ENCODE measurements at regions not wholly inside any gene's neighbourhood (a gene's known extent, or its start where the extent isn't known, plus 50 kb on each side); places are given as distances from the start of the nearest gene placed in this dataset.

GRCh38 chr13:84430015-84430414, 547.7 kb upstream of the SLITRK1 start:
- Histone ChIP-seq H3K4me1 (ENCODE audit: control insufficient read depth, insufficient read depth, low read length, poor library complexity, severe bottlenecking) (no peaks in the 10 kb centered on the region), H3K36me3 (ENCODE audit: control insufficient read depth, insufficient read depth, low read length) (no peaks in the 10 kb centered on the region), H3K9me3 (ENCODE audit: control insufficient read depth in 2 of 2, low read length in 2 of 2) (no peaks in the 10 kb centered on the region), H3K27ac (ENCODE audit: insufficient read depth, low read length, poor library complexity, severe bottlenecking) (no peak overlapping the region), H3K4me3 (ENCODE audit: low read depth, low read length) (no peak overlapping the region), H3K27me3 (ENCODE audit: control insufficient read depth, insufficient read depth, low read length) (no peaks in the 10 kb centered on the region)
- no peaks in the 10 kb centered on the region for H3K4me1 Mint-ChIP-seq
- H3K9me3 Mint-ChIP-seq = peaks cover 1 to 6% (median 3%) of the 10 kb centered on the region in 7 donors
- H3K4me3 Mint-ChIP-seq = no peak overlapping the region
- H3K27ac Mint-ChIP-seq = no peak overlapping the region
- DNase-seq (no peak), ATAC-seq (ENCODE audit: low read depth in 2 of 2) (no peak)
- no peaks in the 10 kb centered on the region for H3K27me3 Mint-ChIP-seq
- H3K36me3 Mint-ChIP-seq = no peaks in the 10 kb centered on the region

GRCh38 chr13:84418041-84418440, 535.8 kb upstream of the SLITRK1 start:
- Histone ChIP-seq H3K4me1 (ENCODE audit: control insufficient read depth, insufficient read depth, low read length, poor library complexity, severe bottlenecking) (no peaks in the 10 kb centered on the region), H3K27ac (ENCODE audit: insufficient read depth, low read length, poor library complexity, severe bottlenecking) (no peak overlapping the region), H3K9me3 (ENCODE audit: control insufficient read depth in 2 of 2, low read length in 2 of 2) (no peaks in the 10 kb centered on the region), H3K4me3 (ENCODE audit: low read depth, low read length) (no peak overlapping the region), H3K27me3 (ENCODE audit: control insufficient read depth, insufficient read depth, low read length) (no peaks in the 10 kb centered on the region), H3K36me3 (ENCODE audit: control insufficient read depth, insufficient read depth, low read length) (no peaks in the 10 kb centered on the region)
- Mint-ChIP-seq H3K4me1 (no peaks in the 10 kb centered on the region), H3K4me3 (no peak overlapping the region), H3K27ac (no peak overlapping the region), H3K36me3 (no peaks in the 10 kb centered on the region), H3K27me3 (no peaks in the 10 kb centered on the region), H3K9me3 (peaks cover 0 to 19% (median 6%) of the 10 kb centered on the region in 7 donors)
- ATAC-seq (ENCODE audit: low read depth in 2 of 2) (no peak), DNase-seq (no peak)

GRCh38 chr13:84417416-84417815, 535.1 kb upstream of the SLITRK1 start:
- DNase-seq (no peak), ATAC-seq (ENCODE audit: low read depth in 2 of 2) (no peak)
- H3K27ac ChIP-seq (ENCODE audit: insufficient read depth, low read length, poor library complexity, severe bottlenecking) = no peak overlapping the region
- Mint-ChIP-seq H3K9me3 (peaks cover 0 to 19% (median 6%) of the 10 kb centered on the region in 7 donors), H3K4me1 (no peaks in the 10 kb centered on the region), H3K4me3 (no peak overlapping the region), H3K27ac (no peak overlapping the region), H3K36me3 (no peaks in the 10 kb centered on the region), H3K27me3 (no peaks in the 10 kb centered on the region)
- no peaks in the 10 kb centered on the region for H3K9me3 ChIP-seq (ENCODE audit: control insufficient read depth in 2 of 2, low read length in 2 of 2)
- no peaks in the 10 kb centered on the region for H3K4me1 ChIP-seq (ENCODE audit: control insufficient read depth, insufficient read depth, low read length, poor library complexity, severe bottlenecking)
- H3K4me3 ChIP-seq (ENCODE audit: low read depth, low read length) = no peak overlapping the region
- no peaks in the 10 kb centered on the region for H3K27me3 ChIP-seq (ENCODE audit: control insufficient read depth, insufficient read depth, low read length)
- no peaks in the 10 kb centered on the region for H3K36me3 ChIP-seq (ENCODE audit: control insufficient read depth, insufficient read depth, low read length)

- no peaks in the 10 kb centered on the region for H3K27me3 ChIP-seq (ENCODE audit: control insufficient read depth, insufficient read depth, low read length)
- H3K4me3 ChIP-seq (ENCODE audit: low read depth, low read length) = no peak overlapping the region
- H3K36me3 ChIP-seq (ENCODE audit: control insufficient read depth, insufficient read depth, low read length) = no peaks in the 10 kb centered on the region
- ATAC-seq (ENCODE audit: low read depth in 2 of 2) (no peak), DNase-seq (no peak)
- H3K9me3 ChIP-seq (ENCODE audit: control insufficient read depth in 2 of 2, low read length in 2 of 2) = no peaks in the 10 kb centered on the region
- H3K4me3 Mint-ChIP-seq = no peak overlapping the region
- no peaks in the 10 kb centered on the region for H3K4me1 ChIP-seq (ENCODE audit: control insufficient read depth, insufficient read depth, low read length, poor library complexity, severe bottlenecking)
- no peak overlapping the region for H3K27ac ChIP-seq (ENCODE audit: insufficient read depth, low read length, poor library complexity, severe bottlenecking)
- no peak overlapping the region for H3K27ac Mint-ChIP-seq
- no peaks in the 10 kb centered on the region for H3K27me3 Mint-ChIP-seq
- no peaks in the 10 kb centered on the region for H3K36me3 Mint-ChIP-seq
- H3K4me1 Mint-ChIP-seq = no peaks in the 10 kb centered on the region
- H3K9me3 Mint-ChIP-seq = peaks cover 0 to 14% (median 5%) of the 10 kb centered on the region in 7 donors
Measured at GRCh38 chr13:84413016-84413415, 530.7 kb upstream of the SLITRK1 start.

- DNase-seq (no peak), ATAC-seq (ENCODE audit: low read depth in 2 of 2) (no peak)
- Mint-ChIP-seq H3K27me3 (no peaks in the 10 kb centered on the region), H3K36me3 (no peaks in the 10 kb centered on the region), H3K9me3 (peaks cover 0 to 15% (median 5%) of the 10 kb centered on the region in 7 donors), H3K4me3 (no peak overlapping the region), H3K27ac (no peak overlapping the region), H3K4me1 (no peaks in the 10 kb centered on the region)
- Histone ChIP-seq H3K9me3 (ENCODE audit: control insufficient read depth in 2 of 2, low read length in 2 of 2) (no peaks in the 10 kb centered on the region), H3K36me3 (ENCODE audit: control insufficient read depth, insufficient read depth, low read length) (no peaks in the 10 kb centered on the region), H3K27ac (ENCODE audit: insufficient read depth, low read length, poor library complexity, severe bottlenecking) (no peak overlapping the region), H3K4me3 (ENCODE audit: low read depth, low read length) (no peak overlapping the region), H3K27me3 (ENCODE audit: control insufficient read depth, insufficient read depth, low read length) (no peaks in the 10 kb centered on the region), H3K4me1 (ENCODE audit: control insufficient read depth, insufficient read depth, low read length, poor library complexity, severe bottlenecking) (no peaks in the 10 kb centered on the region)
Measured at GRCh38 chr13:84405286-84405685, 523.0 kb upstream of the SLITRK1 start.

GRCh38 chr13:84400706-84401105, 518.4 kb upstream of the SLITRK1 start:
- Histone ChIP-seq H3K9me3 (ENCODE audit: control insufficient read depth in 2 of 2, low read length in 2 of 2) (peaks cover 1 to 6% of the 10 kb centered on the region in 2 experiments), H3K4me1 (ENCODE audit: control insufficient read depth, insufficient read depth, low read length, poor library complexity, severe bottlenecking) (no peaks in the 10 kb centered on the region), H3K27me3 (ENCODE audit: control insufficient read depth, insufficient read depth, low read length) (no peaks in the 10 kb centered on the region), H3K27ac (ENCODE audit: insufficient read depth, low read length, poor library complexity, severe bottlenecking) (no peak overlapping the region), H3K4me3 (ENCODE audit: low read depth, low read length) (no peak overlapping the region), H3K36me3 (ENCODE audit: control insufficient read depth, insufficient read depth, low read length) (no peaks in the 10 kb centered on the region)
- Mint-ChIP-seq H3K4me1 (no peaks in the 10 kb centered on the region), H3K27me3 (no peaks in the 10 kb centered on the region), H3K9me3 (peaks cover 0 to 16% (median 3%) of the 10 kb centered on the region in 7 donors), H3K36me3 (no peaks in the 10 kb centered on the region), H3K4me3 (no peak overlapping the region), H3K27ac (no peak overlapping the region)
- ATAC-seq (ENCODE audit: low read depth in 2 of 2) = no peak
- DNase-seq = no peak

GRCh38 chr13:84399320-84400085, 517.2 kb upstream of the SLITRK1 start:
- no peak overlapping the region for H3K4me3 ChIP-seq (ENCODE audit: low read depth, low read length)
- no peaks in the 10 kb centered on the region for H3K36me3 ChIP-seq (ENCODE audit: control insufficient read depth, insufficient read depth, low read length)
- Mint-ChIP-seq H3K27ac (no peak overlapping the region), H3K4me1 (no peaks in the 10 kb centered on the region), H3K27me3 (no peaks in the 10 kb centered on the region), H3K9me3 (peaks cover 0 to 26% (median 3%) of the 10 kb centered on the region in 7 donors), H3K36me3 (no peaks in the 10 kb centered on the region), H3K4me3 (no peak overlapping the region)
- DNase-seq (no peak), ATAC-seq (ENCODE audit: low read depth in 2 of 2) (no peak)
- H3K9me3 ChIP-seq (ENCODE audit: control insufficient read depth in 2 of 2, low read length in 2 of 2) = peaks cover 1 to 6% of the 10 kb centered on the region in 2 experiments
- no peak overlapping the region for H3K27ac ChIP-seq (ENCODE audit: insufficient read depth, low read length, poor library complexity, severe bottlenecking)
- H3K27me3 ChIP-seq (ENCODE audit: control insufficient read depth, insufficient read depth, low read length) = no peaks in the 10 kb centered on the region
- no peaks in the 10 kb centered on the region for H3K4me1 ChIP-seq (ENCODE audit: control insufficient read depth, insufficient read depth, low read length, poor library complexity, severe bottlenecking)

GRCh38 chr13:84393981-84394625, 511.8 kb upstream of the SLITRK1 start:
- Histone ChIP-seq H3K4me1 (ENCODE audit: control insufficient read depth, insufficient read depth, low read length, poor library complexity, severe bottlenecking) (no peaks in the 10 kb centered on the region), H3K36me3 (ENCODE audit: control insufficient read depth, insufficient read depth, low read length) (no peaks in the 10 kb centered on the region), H3K4me3 (ENCODE audit: low read depth, low read length) (no peak overlapping the region), H3K27me3 (ENCODE audit: control insufficient read depth, insufficient read depth, low read length) (no peaks in the 10 kb centered on the region), H3K9me3 (ENCODE audit: control insufficient read depth in 2 of 2, low read length in 2 of 2) (peaks cover 1 to 6% of the 10 kb centered on the region in 2 experiments), H3K27ac (ENCODE audit: insufficient read depth, low read length, poor library complexity, severe bottlenecking) (no peak overlapping the region)
- Mint-ChIP-seq H3K4me3 (no peak overlapping the region), H3K36me3 (no peaks in the 10 kb centered on the region), H3K9me3 (peaks cover 0 to 29% (median 3%) of the 10 kb centered on the region in 7 donors), H3K4me1 (no peaks in the 10 kb centered on the region), H3K27ac (no peak overlapping the region), H3K27me3 (peaks cover 4% of the 10 kb centered on the region)
- no peak for ATAC-seq (ENCODE audit: low read depth in 2 of 2)
- no peak for DNase-seq
